OCI-LY1 (cell line): ENCODE measurements at regions not wholly inside any gene's neighbourhood (a gene's known extent, or its start where the extent isn't known, plus 50 kb on each side); places are given as distances from the start of the nearest gene placed in this dataset.

Experiments used
- H2AFZ ChIP-seq: fragments of 200-600 bp; sonication (generic), shearing (Covaris generic); 2 replicates; pipeline ENCODE4 v1.6.0; 2014; ENCODE audit warnings: antibody characterized with exemption, mild to moderate bottlenecking, low read length
- H3F3A ChIP-seq: fragments of 200-600 bp; sonication (generic), shearing (Covaris generic); 2 replicates; pipeline ENCODE4 v1.6.0; 2014; ENCODE audit warnings: mild to moderate bottlenecking, antibody characterized with exemption, low read length, moderate library complexity; ENCODE audit not compliant: insufficient read depth
- H3K27ac ChIP-seq: fragments of 200-600 bp; sonication (generic); 2 replicates; pipeline ENCODE4 v1.5.1; 2014; ENCODE audit warnings: low read length, mixed run types, mild to moderate bottlenecking, low read depth; ENCODE audit not compliant: poor library complexity, severe bottlenecking
- H3K27me3 ChIP-seq: fragments of 200-600 bp; sonication (generic); 2 replicates; pipeline ENCODE4 v1.6.0; 2014; ENCODE audit warnings: antibody characterized with exemption, mild to moderate bottlenecking, low read length, moderate library complexity; ENCODE audit not compliant: insufficient read depth
- H3K36me3 ChIP-seq: fragments of 200-600 bp; sonication (generic); 2 replicates; pipeline ENCODE4 v1.6.1; 2014; ENCODE audit warnings: mild to moderate bottlenecking, antibody characterized with exemption, low read length, moderate library complexity, mixed read lengths; ENCODE audit not compliant: insufficient read depth
- H3K4me1 ChIP-seq: fragments of 200-600 bp; sonication (generic); 2 replicates; pipeline ENCODE4 v1.5.1; 2014; ENCODE audit warnings: mild to moderate bottlenecking, low read length, moderate library complexity; ENCODE audit not compliant: insufficient read depth, severe bottlenecking
- H3K4me2 ChIP-seq: fragments of 200-600 bp; sonication (generic), shearing (Covaris generic); 2 replicates; pipeline ENCODE4 v1.6.1; 2014; ENCODE audit warnings: low read length
- H3K4me3 ChIP-seq: fragments of 200-600 bp; sonication (generic); 2 replicates; pipeline ENCODE4 v1.5.1; 2014; ENCODE audit warnings: low read length, low read depth, mild to moderate bottlenecking, mixed read lengths; ENCODE audit not compliant: poor library complexity, severe bottlenecking
- H3K79me2 ChIP-seq: fragments of 200-600 bp; shearing (Covaris generic); 2 replicates; pipeline ENCODE4 v1.6.1; 2016; ENCODE audit warnings: mixed run types, low read length, mixed read lengths; ENCODE audit not compliant: insufficient read depth
- H3K9ac ChIP-seq: fragments of 200-600 bp; sonication (generic), shearing (Covaris generic); 2 replicates; pipeline ENCODE4 v1.6.1; 2014; ENCODE audit warnings: mild to moderate bottlenecking, low read length, mixed read lengths
- H3K9me2 ChIP-seq: fragments of 200-600 bp; sonication (generic), shearing (Covaris generic); 2 replicates; pipeline ENCODE4 v1.6.1; 2014; ENCODE audit warnings: low read depth, mild to moderate bottlenecking, low read length, mixed read lengths
- H3K9me3 ChIP-seq: fragments of 200-600 bp; shearing (Covaris generic); 2 replicates; pipeline ENCODE4 v1.6.1; 2014; ENCODE audit warnings: low read length, mixed read lengths
- H4K20me1 ChIP-seq: fragments of 200-600 bp; sonication (generic), shearing (Covaris generic); 2 replicates; pipeline ENCODE4 v1.6.0; 2016; ENCODE audit warnings: mild to moderate bottlenecking, low read length; ENCODE audit not compliant: insufficient read depth
- CTCF ChIP-seq: fragments of 200-600 bp; sonication (generic), shearing (Covaris generic); IDR thresholded peaks from 2 replicates; pipeline ENCODE4 v1.5.1; 2017; ENCODE audit warnings: mild to moderate bottlenecking, antibody characterized with exemption, low read length, moderate library complexity, mixed read lengths
- EZH2 ChIP-seq: fragments of 200-600 bp; sonication (generic), shearing (Covaris generic); IDR thresholded peaks from 2 replicates; pipeline ENCODE4 v1.8.0; 2017; ENCODE audit warnings: borderline replicate concordance, mixed run types, mild to moderate bottlenecking, antibody characterized with exemption, low read length, moderate library complexity, mixed read lengths

GRCh38 chr11:15390857-15391256, 276.1 kb downstream of the INSC start:
- no peak overlapping the region for H3K9ac ChIP-seq
- H3K36me3 ChIP-seq = no peaks in the 10 kb centered on the region
- H3K4me2 ChIP-seq = no peak overlapping the region
- no peaks in the 10 kb centered on the region for H3K27me3 ChIP-seq
- no peaks in the 10 kb centered on the region for H3K9me3 ChIP-seq
- H3K9me2 ChIP-seq = no peaks in the 10 kb centered on the region
- no peaks in the 10 kb centered on the region for H3K4me1 ChIP-seq
- H4K20me1 ChIP-seq = no peaks in the 10 kb centered on the region
- H3K79me2 ChIP-seq = no peaks in the 10 kb centered on the region
- H3K4me3 ChIP-seq = no peak overlapping the region
- no peak overlapping the region for H3K27ac ChIP-seq
- no peak overlapping the region for H2AFZ ChIP-seq
- TF ChIP-seq CTCF = no peak
- TF ChIP-seq EZH2 = no peak
- no peaks in the 10 kb centered on the region for H3F3A ChIP-seq

- Histone ChIP-seq H3K9me3 (no peaks in the 10 kb centered on the region), H3K27ac (no peak overlapping the region), H3K9me2 (no peaks in the 10 kb centered on the region), H3K4me3 (no peak overlapping the region), H3F3A (no peaks in the 10 kb centered on the region), H3K4me1 (no peaks in the 10 kb centered on the region), H4K20me1 (no peaks in the 10 kb centered on the region), H3K79me2 (no peaks in the 10 kb centered on the region), H3K27me3 (no peaks in the 10 kb centered on the region), H2AFZ (no peak overlapping the region), H3K9ac (no peak overlapping the region), H3K4me2 (no peak overlapping the region), H3K36me3 (no peaks in the 10 kb centered on the region)
- TF ChIP-seq EZH2 (no peak), CTCF (no peak)
Measured at GRCh38 chr11:15396778-15397177, 282.1 kb downstream of the INSC start.

- no peak overlapping the region for H3K27ac ChIP-seq
- H4K20me1 ChIP-seq = no peaks in the 10 kb centered on the region
- no peaks in the 10 kb centered on the region for H3K36me3 ChIP-seq
- H3K79me2 ChIP-seq = no peaks in the 10 kb centered on the region
- H3K27me3 ChIP-seq = no peaks in the 10 kb centered on the region
- H3K9me2 ChIP-seq = no peaks in the 10 kb centered on the region
- TF ChIP-seq CTCF (no peak), EZH2 (no peak)
- H3K4me1 ChIP-seq = no peaks in the 10 kb centered on the region
- H3K9ac ChIP-seq = no peak overlapping the region
- no peak overlapping the region for H3K4me2 ChIP-seq
- no peak overlapping the region for H2AFZ ChIP-seq
- H3F3A ChIP-seq = no peaks in the 10 kb centered on the region
- no peak overlapping the region for H3K4me3 ChIP-seq
- no peaks in the 10 kb centered on the region for H3K9me3 ChIP-seq
Measured at GRCh38 chr11:15406851-15407351, 292.2 kb downstream of the INSC start.
